SHP77 treated with DMSO at 0.1 percent for 48 hours (cell line): ENCODE measurements at regions not wholly inside any gene's neighbourhood (a gene's known extent, or its start where the extent isn't known, plus 50 kb on each side); places are given as distances from the start of the nearest gene placed in this dataset.

Source experiments
- DNase-seq: peaks from one replicate; lab custom pipeline; 2025; lab: John Stamatoyannopoulos, UW

DNA sequence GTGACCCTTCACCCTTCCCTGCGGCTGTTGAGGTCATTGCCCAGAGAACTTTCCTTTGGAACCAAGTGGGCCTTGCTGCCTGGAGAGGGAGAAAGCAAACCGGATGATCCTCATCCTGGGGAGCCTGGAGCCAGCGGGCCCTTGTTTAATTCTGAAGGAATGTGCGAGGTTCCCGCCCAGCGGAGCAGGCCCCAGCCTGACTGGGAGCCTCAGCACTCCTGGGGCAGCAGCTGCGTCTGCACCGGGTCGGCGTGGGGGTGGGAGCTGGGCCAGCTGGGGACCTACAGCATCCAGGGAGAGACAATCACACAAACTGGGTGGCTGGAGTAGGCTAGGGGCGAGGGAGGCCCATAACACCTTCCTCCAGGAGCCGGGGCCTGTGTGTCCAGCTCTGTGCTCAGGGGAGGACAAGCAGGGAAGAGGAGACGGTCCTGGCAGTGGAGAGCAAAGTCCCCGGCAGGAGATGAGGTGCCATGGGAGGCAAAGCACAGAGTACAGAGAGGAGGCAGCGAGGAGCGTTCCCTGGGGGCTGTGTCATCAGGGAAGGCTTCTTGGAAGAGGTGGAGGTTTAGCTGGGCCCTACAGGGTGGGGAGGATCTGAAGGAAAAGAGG lies 61.9 kb upstream of the HAAO start:
- no peak for DNase-seq

DNA sequence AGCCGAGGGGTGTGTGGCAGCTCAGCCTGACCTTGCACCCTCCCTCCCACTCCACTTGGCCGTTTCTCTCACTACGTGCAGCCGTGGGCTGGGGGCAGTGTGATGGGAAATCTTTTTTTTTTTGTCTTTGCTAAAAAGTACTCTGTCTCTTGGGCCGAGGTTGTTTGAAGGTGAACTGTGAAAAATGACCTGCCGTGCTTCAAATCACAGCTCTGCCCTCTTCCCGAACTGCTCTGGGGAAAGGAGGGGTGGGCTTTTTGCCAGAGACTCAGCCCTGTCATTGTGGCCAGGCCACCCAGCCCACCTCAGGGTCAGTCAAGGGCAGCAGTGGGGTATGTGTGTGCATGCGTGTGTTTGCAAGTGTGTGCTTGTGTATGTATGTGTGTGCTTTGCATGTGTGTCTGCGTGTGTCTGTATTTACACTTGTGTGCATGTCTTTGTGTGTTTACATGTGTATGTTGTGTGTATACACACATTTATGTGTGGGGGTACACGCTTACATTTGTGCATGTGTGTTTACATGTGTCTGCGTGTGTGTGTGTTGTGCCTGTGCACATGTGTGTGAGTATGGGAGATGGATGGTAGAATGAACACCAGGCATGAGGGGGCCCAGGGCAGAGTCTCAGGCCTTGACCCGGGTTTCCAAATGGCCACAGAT lies 61.3 kb upstream of the HAAO start:
- DNase-seq, result no peak

DNA sequence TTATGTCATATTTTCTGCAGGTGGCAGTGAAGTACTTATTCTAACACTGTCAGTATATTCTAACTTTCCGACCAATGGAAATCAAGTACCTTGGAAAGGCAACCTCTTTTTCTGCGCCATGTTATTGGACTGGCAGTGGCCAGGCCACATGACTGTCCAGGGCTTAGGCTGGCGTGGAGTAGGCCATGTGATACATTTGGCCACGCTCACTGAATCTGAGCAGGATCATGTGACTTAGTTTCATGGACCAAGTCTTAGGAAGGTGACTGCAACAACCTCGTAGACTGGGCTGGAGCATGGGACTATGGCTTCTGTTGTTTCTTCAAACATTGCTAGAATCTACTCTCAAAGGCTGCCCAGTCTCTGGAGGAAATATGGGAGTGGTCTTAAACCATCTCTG lies 60.4 kb upstream of the HAAO start:
- DNase-seq, result no peak

DNA sequence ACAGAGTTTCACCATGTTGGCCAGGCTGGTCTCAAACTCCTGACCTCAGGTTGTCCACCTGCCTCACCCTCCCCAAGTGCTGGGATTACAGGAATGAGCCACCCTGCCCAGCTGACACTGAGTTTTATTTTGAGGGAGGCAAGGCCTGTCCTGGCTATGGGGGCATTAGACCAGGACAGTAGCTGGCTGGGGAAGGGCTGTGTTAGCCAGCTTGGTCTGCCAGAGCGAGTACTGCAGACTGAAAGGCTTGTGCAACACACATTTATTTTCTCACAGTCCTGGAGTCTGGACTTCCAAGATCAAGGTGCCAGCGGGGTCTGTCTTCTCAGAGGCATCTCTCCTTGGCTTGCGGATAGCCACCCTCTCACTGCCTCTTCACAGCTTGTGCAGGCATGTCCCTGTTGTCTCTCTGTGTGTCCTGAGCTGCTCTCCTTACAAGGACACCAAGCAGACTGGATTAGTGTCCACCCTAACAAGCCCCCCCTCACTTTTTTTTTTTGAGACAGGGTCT lies 59.4 kb upstream of the HAAO start:
- DNase-seq, result no peak

DNA sequence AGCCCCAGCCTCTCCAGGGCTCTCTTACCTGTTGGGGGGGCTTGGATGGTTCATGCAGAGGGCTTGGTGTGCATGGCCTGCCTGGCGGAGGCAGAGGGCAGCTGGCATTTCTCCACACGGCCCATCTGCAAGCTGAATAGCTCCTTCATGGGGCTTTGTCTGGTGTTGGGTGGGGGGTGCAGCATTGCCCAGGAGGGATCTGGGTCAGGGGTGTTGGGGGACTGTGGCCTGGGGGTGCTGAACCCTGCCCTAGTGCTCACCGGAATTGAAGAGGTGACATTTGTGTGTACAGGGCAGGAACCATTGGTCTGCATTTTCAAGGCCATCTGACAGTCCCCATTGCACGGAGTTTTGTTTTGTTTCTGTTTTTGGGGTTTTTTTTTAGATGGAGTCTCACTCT lies 58.8 kb upstream of the HAAO start:
- no peak for DNase-seq

DNA sequence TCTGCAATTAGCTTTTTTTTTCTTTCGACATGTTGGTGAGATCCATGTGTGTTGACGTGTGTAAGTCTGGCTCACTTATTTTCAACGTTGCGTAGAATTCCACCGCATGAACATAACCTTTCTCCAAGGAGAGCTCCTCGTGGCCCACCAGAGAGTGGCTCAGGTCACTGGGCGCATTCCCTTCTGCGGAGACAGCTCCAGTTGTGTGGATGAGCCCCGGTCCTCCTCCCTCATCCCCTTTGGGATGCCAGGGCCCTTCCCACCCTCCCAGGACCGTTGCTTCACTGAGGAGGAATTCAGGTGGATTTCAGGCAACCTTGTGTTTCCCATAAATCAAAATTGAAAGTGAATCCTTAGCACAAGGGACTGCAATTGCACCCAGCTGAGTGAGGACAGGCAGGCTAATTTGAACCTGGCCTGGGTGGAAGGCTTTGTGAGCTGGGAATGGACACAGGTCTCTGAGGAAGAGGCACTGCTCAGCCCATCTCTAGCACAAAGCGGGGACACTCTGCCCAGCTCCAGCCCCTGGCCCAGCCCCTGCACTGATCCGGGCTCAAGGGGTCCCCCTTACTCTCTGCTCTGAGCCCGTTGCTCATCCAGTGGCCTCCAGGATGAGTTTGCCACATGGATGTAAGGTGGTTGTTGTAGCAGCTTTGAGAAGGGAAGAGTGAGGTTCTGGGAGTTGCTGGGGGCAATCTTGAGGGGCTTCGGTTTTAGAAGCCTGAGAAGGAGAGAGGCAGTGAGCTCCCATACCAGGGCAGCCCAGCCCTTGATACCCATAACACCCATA lies 57.8 kb upstream of the HAAO start:
- DNase-seq, result no peak

DNA sequence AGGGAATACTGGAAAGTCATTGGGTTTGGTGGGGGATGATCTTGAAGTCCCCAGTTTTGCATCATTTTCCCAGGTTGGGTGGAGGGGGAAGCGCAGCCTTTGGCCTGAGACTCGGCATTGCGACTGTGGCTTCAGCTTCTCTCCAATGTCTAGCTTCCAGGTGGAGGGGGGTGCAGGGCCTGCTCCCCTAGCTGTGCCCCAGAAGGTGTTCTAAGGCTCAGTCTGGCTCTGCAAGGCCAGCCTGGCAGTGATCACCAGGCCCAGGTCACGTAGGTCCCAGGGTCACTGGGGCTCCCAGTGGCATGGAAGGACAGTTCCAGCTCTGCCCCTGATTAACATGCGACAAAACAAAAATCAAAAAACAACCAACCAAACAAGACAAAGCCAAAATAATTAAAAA lies 56.9 kb upstream of the HAAO start:
- no peak for DNase-seq

DNA sequence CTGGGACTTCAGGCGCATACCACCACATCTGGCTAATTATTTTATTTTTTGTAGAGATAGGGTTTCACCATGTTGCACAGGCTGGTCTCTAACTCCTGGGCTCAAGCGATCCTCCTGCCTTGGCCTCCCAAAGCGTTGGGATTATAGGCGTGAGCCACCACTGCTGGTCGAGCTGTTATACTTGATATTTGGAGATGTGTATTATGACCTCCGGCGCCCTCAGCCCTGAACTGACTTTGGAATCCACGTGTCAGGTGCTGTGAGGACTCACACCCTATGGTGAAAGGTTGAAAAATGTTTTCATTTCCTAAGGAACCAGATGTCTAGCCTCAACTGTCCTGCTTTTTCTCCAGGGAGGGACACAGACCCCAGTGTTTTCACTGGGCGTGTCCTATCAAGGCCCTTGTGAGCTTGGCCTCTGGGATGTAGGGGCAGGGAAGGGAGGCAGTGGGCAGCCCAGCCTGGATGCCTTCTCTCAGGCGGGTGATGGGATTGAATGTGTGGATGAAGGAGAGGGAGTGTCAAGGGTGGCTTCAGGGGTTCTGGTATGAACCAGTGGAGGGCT lies 56.4 kb upstream of the HAAO start:
- DNase-seq, result no peak

DNA sequence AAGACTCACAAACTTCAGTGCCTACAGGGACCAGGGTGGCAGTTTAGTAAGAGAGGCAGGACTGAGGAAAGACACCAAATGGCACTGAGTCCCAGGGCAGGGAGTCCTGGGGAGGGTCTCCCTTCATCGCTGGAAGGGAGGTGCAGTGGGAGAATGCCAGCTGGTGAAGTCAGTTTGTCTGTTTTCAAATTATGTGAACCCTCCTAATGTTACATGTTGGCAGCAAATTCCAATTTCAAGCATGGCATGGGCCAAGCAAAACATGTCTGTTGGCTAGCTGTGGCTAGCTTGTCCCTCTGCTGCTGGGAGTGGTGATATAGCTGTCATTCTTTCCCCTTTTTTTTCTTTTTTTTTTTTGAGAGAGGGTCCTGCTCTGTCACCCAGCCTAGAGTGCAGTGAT lies 55.9 kb upstream of the HAAO start:
- no peak for DNase-seq

DNA sequence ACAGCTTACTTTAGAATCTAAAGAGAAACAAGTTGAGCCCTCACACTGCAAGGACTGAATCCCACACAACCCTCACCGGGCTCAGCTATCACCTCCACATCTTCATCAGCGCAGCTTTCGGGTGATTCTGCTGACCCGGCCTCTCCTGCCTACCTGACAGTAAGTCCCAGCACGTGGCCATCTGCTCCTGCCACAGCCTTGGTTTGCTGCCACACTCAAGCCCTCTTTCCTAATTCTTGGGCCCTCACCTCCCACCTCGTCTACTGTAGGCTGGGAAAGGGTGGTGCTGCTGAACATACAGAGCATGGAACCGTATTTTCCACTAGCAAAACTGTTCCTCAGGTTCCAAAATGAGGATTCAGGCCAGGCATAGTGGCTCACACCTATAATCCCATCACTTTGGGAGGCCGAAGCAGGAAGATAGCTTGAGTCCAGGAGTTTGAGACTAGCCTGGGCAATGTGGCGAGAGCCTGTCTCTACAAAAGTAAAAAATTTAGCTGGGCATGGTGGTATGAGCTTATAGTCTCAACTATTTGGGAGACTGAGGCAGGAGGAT lies 55.3 kb upstream of the HAAO start:
- no peak for DNase-seq

DNA sequence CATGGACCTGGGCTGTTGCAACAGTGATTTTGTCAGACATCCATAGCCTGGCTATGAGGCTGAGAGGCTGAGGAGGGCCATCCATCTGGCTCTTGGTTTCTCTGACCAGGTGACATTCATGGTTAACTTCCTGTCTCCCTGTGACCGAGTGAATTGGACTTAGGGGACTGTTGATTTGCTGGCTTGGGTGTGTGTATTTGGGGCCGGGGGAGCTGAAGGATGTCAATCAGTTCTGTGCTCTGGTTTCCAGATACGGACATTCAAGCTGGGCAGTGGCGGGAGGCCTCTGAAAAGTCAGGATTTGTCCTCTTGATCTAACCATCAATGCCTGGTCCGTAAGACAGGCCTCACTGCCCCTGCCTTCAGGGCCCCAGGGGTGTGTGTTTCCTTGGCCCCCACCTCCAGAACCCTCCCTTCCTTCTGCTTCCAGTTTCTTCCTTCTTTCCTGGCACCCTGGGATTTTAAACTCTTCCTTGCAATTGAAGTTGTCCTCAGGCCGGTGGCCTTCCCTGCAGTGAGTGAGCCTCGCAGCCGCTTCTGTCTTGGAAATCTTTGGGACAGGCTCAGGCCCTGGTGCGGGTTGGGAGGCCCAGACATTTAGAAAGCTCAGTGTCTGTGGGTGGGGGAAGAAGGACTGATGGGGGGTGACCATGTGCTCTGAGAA lies 54.7 kb upstream of the HAAO start:
- no peak for DNase-seq

DNA sequence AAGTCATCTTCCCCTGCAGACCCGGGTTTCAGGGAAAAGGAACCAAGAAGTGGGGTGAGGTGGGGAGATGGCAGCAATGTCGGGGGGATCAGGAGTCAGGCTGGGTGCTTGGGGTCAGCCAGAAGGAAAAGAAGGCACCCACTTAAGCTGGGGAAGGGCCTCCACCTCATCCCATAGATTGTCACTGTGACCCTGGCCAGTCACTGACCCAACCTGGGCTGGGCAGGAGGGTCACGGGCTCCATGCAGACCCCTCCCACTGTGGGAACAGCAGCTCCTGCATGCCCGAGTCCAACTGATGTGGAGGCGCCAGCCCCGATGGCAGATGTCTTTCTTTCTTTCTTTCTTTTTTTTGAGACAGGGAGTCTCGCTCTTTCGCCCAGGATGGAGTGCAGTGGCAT lies 53.6 kb upstream of the HAAO start:
- no peak for DNase-seq

DNA sequence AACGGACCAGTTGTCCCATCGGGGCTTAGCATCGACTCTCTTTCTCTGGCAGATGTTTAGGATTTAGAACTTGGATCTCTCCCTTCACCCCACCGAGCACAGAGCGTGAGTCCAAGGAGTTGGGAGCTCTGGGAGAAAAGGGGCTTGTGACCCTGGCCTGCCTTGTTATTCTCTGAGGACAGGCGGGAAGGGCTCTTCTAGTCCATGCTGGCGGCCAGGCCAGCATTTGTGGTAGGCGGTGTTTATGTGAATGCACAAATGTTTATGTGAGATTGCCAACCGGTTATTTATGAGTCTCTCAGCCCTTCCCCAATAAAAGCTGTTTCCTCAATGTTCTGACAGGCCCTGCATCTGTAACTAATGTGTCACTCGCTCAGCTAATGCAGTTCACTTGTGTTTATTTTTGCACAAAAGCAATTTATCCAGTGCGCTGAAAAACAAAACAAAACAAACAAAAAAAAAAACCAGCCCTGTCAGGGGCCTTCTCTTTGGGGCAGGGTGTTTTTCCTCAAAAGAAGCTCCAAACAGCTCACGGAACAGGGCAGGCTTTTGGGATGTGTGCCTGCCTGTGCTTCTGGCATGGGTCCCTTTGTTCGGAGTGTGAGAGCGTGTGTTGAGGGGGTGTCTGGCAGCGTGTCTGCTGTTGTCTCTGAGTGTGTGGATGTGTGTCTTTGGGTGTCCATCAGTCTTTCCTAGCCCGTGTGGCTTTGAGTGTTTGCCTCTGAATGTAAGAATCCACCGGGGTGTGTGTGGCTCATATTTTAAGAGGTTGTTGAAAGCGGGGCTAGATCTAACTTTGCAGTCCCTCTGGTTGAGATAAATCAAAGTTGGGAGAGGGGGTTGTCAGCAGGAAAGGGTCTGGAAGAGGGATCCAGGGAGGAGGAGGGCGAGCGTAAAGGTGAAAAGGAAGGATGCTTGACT lies 52.8 kb upstream of the HAAO start:
- DNase-seq, result no peak

DNA sequence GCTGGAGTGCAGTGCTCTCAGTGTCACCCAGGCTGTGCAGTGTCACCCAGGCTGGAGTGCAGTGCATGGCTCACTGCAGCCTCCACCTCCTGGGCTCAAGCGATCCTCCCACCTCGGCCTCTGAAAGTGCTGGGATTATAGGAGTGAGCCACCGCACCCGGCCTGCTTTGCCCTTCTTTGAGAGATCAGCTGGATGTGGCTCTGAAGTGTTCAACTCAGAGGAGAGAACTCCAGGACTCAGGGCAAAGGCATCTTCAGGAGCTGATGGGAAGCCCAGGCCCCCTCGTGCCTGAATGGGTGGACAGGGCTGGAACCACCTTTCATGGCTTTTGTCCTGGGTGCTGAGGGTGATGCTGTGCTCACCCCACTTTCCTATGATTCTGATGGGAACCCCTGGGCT lies 52.0 kb upstream of the HAAO start:
- no peak for DNase-seq

DNA sequence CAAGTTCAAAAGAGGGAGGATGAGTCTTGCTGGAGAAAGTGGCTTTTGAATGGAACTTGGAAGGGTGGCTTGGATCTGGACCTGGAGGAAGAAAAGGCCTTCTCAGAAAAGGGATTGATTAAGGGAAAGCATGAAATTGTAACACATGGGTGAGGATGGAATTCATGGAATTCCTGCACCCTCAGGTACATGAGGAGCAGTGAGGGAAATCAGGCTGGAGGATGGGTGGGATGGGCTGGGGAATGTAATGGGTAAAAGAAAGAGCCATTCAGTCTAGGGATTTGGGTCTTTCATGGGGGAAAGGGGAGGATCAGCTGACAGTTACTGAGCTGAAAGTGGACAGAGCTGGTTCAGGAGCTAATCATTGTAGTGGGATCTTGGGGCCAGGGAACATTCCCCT lies 51.2 kb upstream of the HAAO start:
- no peak for DNase-seq

DNA sequence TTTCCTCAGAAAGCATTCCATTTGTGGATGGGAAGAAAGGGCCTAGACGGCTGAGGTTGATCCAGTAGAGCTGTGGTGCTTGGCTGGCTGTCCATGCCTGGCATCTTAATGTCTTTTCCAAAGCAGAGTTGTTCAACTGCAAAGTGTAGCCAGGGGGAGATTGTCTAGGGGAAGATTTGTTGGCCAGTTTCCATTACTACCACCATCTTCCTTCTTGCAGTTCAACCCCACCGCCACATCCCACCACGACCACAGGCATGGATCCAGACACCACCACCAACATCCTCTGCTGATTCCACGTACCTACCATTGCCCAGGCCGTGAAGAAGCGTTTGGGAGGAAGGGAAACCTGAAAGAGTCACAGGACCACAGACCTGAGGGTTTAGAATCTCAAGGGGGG lies 50.7 kb upstream of the HAAO start:
- no peak for DNase-seq

DNA sequence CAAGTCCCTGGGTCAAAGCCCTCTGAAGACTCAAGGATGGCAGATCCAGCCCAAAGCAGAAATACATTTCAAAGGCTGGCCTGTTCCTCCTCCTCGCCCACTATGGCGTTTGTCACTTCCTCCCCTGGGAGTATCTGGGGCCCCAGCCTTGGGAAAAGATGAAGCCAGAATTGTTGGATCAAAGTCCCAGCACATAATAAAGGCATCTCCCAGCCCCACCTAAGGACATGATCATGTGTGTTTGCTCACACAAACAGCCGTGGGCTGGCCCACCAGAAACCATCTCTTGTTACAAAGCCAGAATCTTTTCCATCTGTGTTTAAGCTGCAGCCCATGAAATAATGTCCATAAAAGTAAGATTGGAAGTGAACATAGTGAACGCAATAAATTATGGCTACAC lies 50.1 kb upstream of the HAAO start:
- no peak for DNase-seq
